ENCODE measurements at regions not wholly inside any gene's neighbourhood (a gene's known extent, or its start where the extent isn't known, plus 50 kb on each side); places are given as distances from the start of the nearest gene placed in this dataset.

- peak overlapping the region; percentile 65 for H3K27ac Mint-ChIP-seq
- no peak for DNase-seq (ENCODE audit: low spot score, unreplicated experiment)
- peaks cover 3% of the 10 kb centered on the region for H3K4me1 Mint-ChIP-seq (ENCODE audit: low read depth)
- H3K4me3 Mint-ChIP-seq (ENCODE audit: low read depth), result no peak overlapping the region
- peaks cover 7% of the 10 kb centered on the region for H3K9me3 Mint-ChIP-seq (ENCODE audit: low read depth)
- peaks cover 3% of the 10 kb centered on the region for H3K27me3 Mint-ChIP-seq
- no peak for TF ChIP-seq CTCF (IDR thresholded peaks at IDR 0.05; ENCODE audit: unreplicated experiment)
- H3K36me3 Mint-ChIP-seq (ENCODE audit: insufficient read depth), result no peaks in the 10 kb centered on the region
Observed at GRCh38 chr6:150299873-150300485, 68.8 kb upstream of the IYD start.

GRCh38 chr6:150301846-150302519 is 66.8 kb upstream of the IYD start:
- peaks cover 3% of the 10 kb centered on the region for H3K4me1 Mint-ChIP-seq (ENCODE audit: low read depth)
- H3K9me3 Mint-ChIP-seq (ENCODE audit: low read depth), result peaks cover 7% of the 10 kb centered on the region
- H3K27ac Mint-ChIP-seq, result no peak overlapping the region
- H3K36me3 Mint-ChIP-seq (ENCODE audit: insufficient read depth), result no peaks in the 10 kb centered on the region
- TF ChIP-seq CTCF (IDR thresholded peaks at IDR 0.05; ENCODE audit: unreplicated experiment), result no peak
- H3K4me3 Mint-ChIP-seq (ENCODE audit: low read depth), result no peak overlapping the region
- peaks cover 3% of the 10 kb centered on the region for H3K27me3 Mint-ChIP-seq
- no peak for DNase-seq (ENCODE audit: low spot score, unreplicated experiment)

- Mint-ChIP-seq H3K27ac (no peak overlapping the region), H3K4me3 (ENCODE audit: low read depth) (no peak overlapping the region), H3K4me1 (ENCODE audit: low read depth) (peaks cover 3% of the 10 kb centered on the region), H3K27me3 (peaks cover 3% of the 10 kb centered on the region), H3K36me3 (ENCODE audit: insufficient read depth) (no peaks in the 10 kb centered on the region), H3K9me3 (ENCODE audit: low read depth) (peaks cover 5% of the 10 kb centered on the region)
- no peak for DNase-seq (ENCODE audit: low spot score, unreplicated experiment)
- TF ChIP-seq CTCF (IDR thresholded peaks at IDR 0.05; ENCODE audit: unreplicated experiment), result no peak
Observed at GRCh38 chr6:150302520-150303176, 66.2 kb upstream of the IYD start.

- Mint-ChIP-seq H3K36me3 (ENCODE audit: insufficient read depth) (no peaks in the 10 kb centered on the region), H3K4me1 (ENCODE audit: low read depth) (peaks cover 3% of the 10 kb centered on the region), H3K4me3 (ENCODE audit: low read depth) (no peak overlapping the region), H3K27me3 (peaks cover 3% of the 10 kb centered on the region), H3K9me3 (ENCODE audit: low read depth) (no peaks in the 10 kb centered on the region), H3K27ac (no peak overlapping the region)
- no peak for DNase-seq (ENCODE audit: low spot score, unreplicated experiment)
- TF ChIP-seq CTCF (IDR thresholded peaks at IDR 0.05; ENCODE audit: unreplicated experiment), result no peak
Observed at GRCh38 chr6:150303256-150303655, 65.6 kb upstream of the IYD start.

- H3K4me3 Mint-ChIP-seq (ENCODE audit: low read depth), result no peak overlapping the region
- H3K36me3 Mint-ChIP-seq (ENCODE audit: insufficient read depth), result no peaks in the 10 kb centered on the region
- peaks cover 8% of the 10 kb centered on the region for H3K27me3 Mint-ChIP-seq
- no peak for DNase-seq (ENCODE audit: low spot score, unreplicated experiment)
- peaks cover 3% of the 10 kb centered on the region for H3K4me1 Mint-ChIP-seq (ENCODE audit: low read depth)
- no peaks in the 10 kb centered on the region for H3K9me3 Mint-ChIP-seq (ENCODE audit: low read depth)
- H3K27ac Mint-ChIP-seq, result no peak overlapping the region
- TF ChIP-seq CTCF (IDR thresholded peaks at IDR 0.05; ENCODE audit: unreplicated experiment), result no peak
Observed at GRCh38 chr6:150304429-150304828, 64.4 kb upstream of the IYD start.

Measured in progenitor cell of endocrine pancreas (in vitro differentiated cells).